ENCODE measurements at regions not wholly inside any gene's neighbourhood (a gene's known extent, or its start where the extent isn't known, plus 50 kb on each side); places are given as distances from the start of the nearest gene placed in this dataset.

- TF ChIP-seq CTCF (IDR thresholded peaks at IDR 0.05; ENCODE audit: borderline replicate concordance, extremely low read depth, low read length, poor library complexity, severe bottlenecking) (no peak), EZH2 (IDR thresholded peaks at IDR 0.05; ENCODE audit: borderline replicate concordance, low read depth, low read length, severe bottlenecking) (no peak)
- peaks cover 29% of the 10 kb centered on the region for H3K4me1 ChIP-seq (ENCODE audit: insufficient read depth, low read length)
- no peak overlapping the region for H3K27ac ChIP-seq (ENCODE audit: low read length)
- no peak overlapping the region for H2AFZ ChIP-seq (ENCODE audit: low read depth, low read length)
- H3K4me3 ChIP-seq (ENCODE audit: low read depth in 1 of 2, low read length in 2 of 2): no peak overlapping the region
- no peaks in the 10 kb centered on the region for H3K9me3 ChIP-seq (ENCODE audit: insufficient read depth, low read length, severe bottlenecking)
- H4K20me1 ChIP-seq (ENCODE audit: insufficient read depth, low read length): no peaks in the 10 kb centered on the region
- H3K36me3 ChIP-seq (ENCODE audit: insufficient read depth, low read length): no peaks in the 10 kb centered on the region
- H3K79me2 ChIP-seq (ENCODE audit: insufficient read depth, low read length): no peaks in the 10 kb centered on the region
- no peak for ATAC-seq (ENCODE audit: insufficient read depth, low read depth)
- no peak for DNase-seq
- H3K4me2 ChIP-seq (ENCODE audit: insufficient read depth, low read length): no peak overlapping the region
- H3K27me3 ChIP-seq (ENCODE audit: insufficient read depth, low read length, poor library complexity): no peaks in the 10 kb centered on the region
- H3K9ac ChIP-seq (ENCODE audit: low read depth, low read length): no peak overlapping the region
Measured at GRCh38 chr5:82738681-82739269, 338.4 kb downstream of the TMEM167A start.

- Histone ChIP-seq H2AFZ (ENCODE audit: low read depth, low read length) (peak overlapping the region; percentile 36), H4K20me1 (ENCODE audit: insufficient read depth, low read length) (no peaks in the 10 kb centered on the region), H3K4me3 (ENCODE audit: low read depth in 1 of 2, low read length in 2 of 2) (no peak overlapping the region), H3K79me2 (ENCODE audit: insufficient read depth, low read length) (no peaks in the 10 kb centered on the region), H3K4me2 (ENCODE audit: insufficient read depth, low read length) (peak overlapping the region; percentile 47), H3K4me1 (ENCODE audit: insufficient read depth, low read length) (peaks cover 42% of the 10 kb centered on the region), H3K9me3 (ENCODE audit: insufficient read depth, low read length, severe bottlenecking) (no peaks in the 10 kb centered on the region), H3K27ac (ENCODE audit: low read length) (peak overlapping the region; percentile 77), H3K9ac (ENCODE audit: low read depth, low read length) (peak overlapping the region; percentile 31), H3K36me3 (ENCODE audit: insufficient read depth, low read length) (no peaks in the 10 kb centered on the region), H3K27me3 (ENCODE audit: insufficient read depth, low read length, poor library complexity) (no peaks in the 10 kb centered on the region)
- DNase-seq: peak; percentile 33
- peak; percentile 85 for ATAC-seq (ENCODE audit: insufficient read depth, low read depth)
- TF ChIP-seq CTCF (IDR thresholded peaks at IDR 0.05; ENCODE audit: borderline replicate concordance, extremely low read depth, low read length, poor library complexity, severe bottlenecking): no peak
- TF ChIP-seq EZH2 (IDR thresholded peaks at IDR 0.05; ENCODE audit: borderline replicate concordance, low read depth, low read length, severe bottlenecking): no peak
Measured at GRCh38 chr5:82735160-82735789, 341.9 kb downstream of the TMEM167A start.

GRCh38 chr5:82734347-82734746 is 342.8 kb downstream of the TMEM167A start:
- no peak overlapping the region for H3K4me3 ChIP-seq (ENCODE audit: low read depth in 1 of 2, low read length in 2 of 2)

GRCh38 chr5:82730913-82731312 is 346.3 kb downstream of the TMEM167A start:
- Histone ChIP-seq H3K79me2 (ENCODE audit: insufficient read depth, low read length) (no peaks in the 10 kb centered on the region), H3K9ac (ENCODE audit: low read depth, low read length) (no peak overlapping the region), H3K4me2 (ENCODE audit: insufficient read depth, low read length) (no peak overlapping the region), H3K27me3 (ENCODE audit: insufficient read depth, low read length, poor library complexity) (no peaks in the 10 kb centered on the region), H3K4me1 (ENCODE audit: insufficient read depth, low read length) (peaks cover 34% of the 10 kb centered on the region), H2AFZ (ENCODE audit: low read depth, low read length) (0 out of 2 replicates have a peak overlapping the region, but pooled peaks have one; percentile 27), H4K20me1 (ENCODE audit: insufficient read depth, low read length) (no peaks in the 10 kb centered on the region), H3K36me3 (ENCODE audit: insufficient read depth, low read length) (no peaks in the 10 kb centered on the region), H3K27ac (ENCODE audit: low read length) (no peak overlapping the region), H3K4me3 (ENCODE audit: low read depth in 1 of 2, low read length in 2 of 2) (no peak overlapping the region), H3K9me3 (ENCODE audit: insufficient read depth, low read length, severe bottlenecking) (no peaks in the 10 kb centered on the region)
- no peak for TF ChIP-seq EZH2 (IDR thresholded peaks at IDR 0.05; ENCODE audit: borderline replicate concordance, low read depth, low read length, severe bottlenecking)
- no peak for TF ChIP-seq CTCF (IDR thresholded peaks at IDR 0.05; ENCODE audit: borderline replicate concordance, extremely low read depth, low read length, poor library complexity, severe bottlenecking)
- DNase-seq (peak; percentile 48), ATAC-seq (ENCODE audit: insufficient read depth, low read depth) (peak; percentile 64)

More at GRCh38 chr5:82734347-82734746, 342.8 kb downstream of the TMEM167A start:
- H3K4me2 ChIP-seq (ENCODE audit: insufficient read depth, low read length): peak overlapping the region; percentile 47
- H3K79me2 ChIP-seq (ENCODE audit: insufficient read depth, low read length): no peaks in the 10 kb centered on the region
- no peaks in the 10 kb centered on the region for H3K27me3 ChIP-seq (ENCODE audit: insufficient read depth, low read length, poor library complexity)
- H3K4me1 ChIP-seq (ENCODE audit: insufficient read depth, low read length): peaks cover 42% of the 10 kb centered on the region
- TF ChIP-seq EZH2 (IDR thresholded peaks at IDR 0.05; ENCODE audit: borderline replicate concordance, low read depth, low read length, severe bottlenecking): no peak
- DNase-seq (no peak), ATAC-seq (ENCODE audit: insufficient read depth, low read depth) (no peak)
- H3K36me3 ChIP-seq (ENCODE audit: insufficient read depth, low read length): no peaks in the 10 kb centered on the region
- peak overlapping the region; percentile 77 for H3K27ac ChIP-seq (ENCODE audit: low read length)
- peak overlapping the region; percentile 31; the same call in 1 of the 2 replicates for H3K9ac ChIP-seq (ENCODE audit: low read depth, low read length)
- no peaks in the 10 kb centered on the region for H4K20me1 ChIP-seq (ENCODE audit: insufficient read depth, low read length)
- H3K9me3 ChIP-seq (ENCODE audit: insufficient read depth, low read length, severe bottlenecking): no peaks in the 10 kb centered on the region
- peak overlapping the region; percentile 30; the same call in 1 of the 2 replicates for H2AFZ ChIP-seq (ENCODE audit: low read depth, low read length)

All from DND-41 (cell line).